ENCODE measurements at regions not wholly inside any gene's neighbourhood (a gene's known extent, or its start where the extent isn't known, plus 50 kb on each side); places are given as distances from the start of the nearest gene placed in this dataset.

GRCh38 chr5:2032432-2032831 is 149.7 kb upstream of the IRX4 start:
- H3K4me3 ChIP-seq = no peak overlapping the region
- intact Hi-C loops (cut with DNase I; ENCODE audit: low total_unique reads) = no loop called here
- no peak for DNase-seq
- H3K9me3 ChIP-seq = no peaks in the 10 kb centered on the region
- TF ChIP-seq, protein P1, sequence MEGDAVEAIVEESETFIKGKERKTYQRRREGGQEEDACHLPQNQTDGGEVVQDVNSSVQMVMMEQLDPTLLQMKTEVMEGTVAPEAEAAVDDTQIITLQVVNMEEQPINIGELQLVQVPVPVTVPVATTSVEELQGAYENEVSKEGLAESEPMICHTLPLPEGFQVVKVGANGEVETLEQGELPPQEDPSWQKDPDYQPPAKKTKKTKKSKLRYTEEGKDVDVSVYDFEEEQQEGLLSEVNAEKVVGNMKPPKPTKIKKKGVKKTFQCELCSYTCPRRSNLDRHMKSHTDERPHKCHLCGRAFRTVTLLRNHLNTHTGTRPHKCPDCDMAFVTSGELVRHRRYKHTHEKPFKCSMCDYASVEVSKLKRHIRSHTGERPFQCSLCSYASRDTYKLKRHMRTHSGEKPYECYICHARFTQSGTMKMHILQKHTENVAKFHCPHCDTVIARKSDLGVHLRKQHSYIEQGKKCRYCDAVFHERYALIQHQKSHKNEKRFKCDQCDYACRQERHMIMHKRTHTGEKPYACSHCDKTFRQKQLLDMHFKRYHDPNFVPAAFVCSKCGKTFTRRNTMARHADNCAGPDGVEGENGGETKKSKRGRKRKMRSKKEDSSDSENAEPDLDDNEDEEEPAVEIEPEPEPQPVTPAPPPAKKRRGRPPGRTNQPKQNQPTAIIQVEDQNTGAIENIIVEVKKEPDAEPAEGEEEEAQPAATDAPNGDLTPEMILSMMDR (IDR thresholded peaks at IDR 0.05) = no peak
- H3K36me3 ChIP-seq = no peaks in the 10 kb centered on the region
- no peak overlapping the region for H3K27ac ChIP-seq
- H3K27me3 ChIP-seq = no peaks in the 10 kb centered on the region
- no peaks in the 10 kb centered on the region for H3K4me1 ChIP-seq

- DNase-seq = no peak
- intact Hi-C loops (cut with DNase I; ENCODE audit: low total_unique reads) = no loop called here
- TF ChIP-seq, protein P1 (IDR thresholded peaks at IDR 0.05) = no peak
These were observed 148.9 kb upstream of the IRX4 start for GRCh38 chr5:2031581-2031980.

DNA sequence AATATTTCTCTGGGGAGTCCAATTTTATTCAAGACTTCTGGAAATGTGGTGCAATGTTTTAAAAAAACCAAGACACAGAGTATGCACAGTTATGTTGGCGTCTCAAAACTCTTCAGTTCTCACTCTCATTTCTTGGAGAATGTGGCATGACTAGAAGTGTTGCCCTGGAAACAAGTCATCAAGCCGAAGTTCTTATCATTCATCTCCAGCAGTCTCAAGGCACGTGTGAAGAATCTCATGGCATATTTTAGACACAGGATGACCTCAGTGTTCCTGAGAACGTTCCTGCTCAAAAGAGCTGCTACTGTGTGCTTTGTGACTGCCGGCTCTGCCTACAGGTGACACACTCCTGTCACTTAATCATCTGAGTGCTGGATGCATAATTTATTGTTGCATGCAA is 147.4 kb upstream of the IRX4 start:
- H3K4me1 ChIP-seq = no peaks in the 10 kb centered on the region
- no peaks in the 10 kb centered on the region for H3K36me3 ChIP-seq
- TF ChIP-seq, protein P1 (IDR thresholded peaks at IDR 0.05) = no peak
- no peak for DNase-seq
- intact Hi-C loops (cut with DNase I; ENCODE audit: low total_unique reads) = no loop called here
- no peaks in the 10 kb centered on the region for H3K9me3 ChIP-seq
- H3K4me3 ChIP-seq = no peak overlapping the region
- H3K27me3 ChIP-seq = no peaks in the 10 kb centered on the region
- no peak overlapping the region for H3K27ac ChIP-seq

More at GRCh38 chr5:2031581-2031980, 148.9 kb upstream of the IRX4 start:
- Histone ChIP-seq H3K4me3 (no peak overlapping the region), H3K36me3 (no peaks in the 10 kb centered on the region), H3K27ac (no peak overlapping the region), H3K9me3 (no peaks in the 10 kb centered on the region), H3K27me3 (no peaks in the 10 kb centered on the region), H3K4me1 (no peaks in the 10 kb centered on the region)

GRCh38 chr5:2029206-2029605 is 146.5 kb upstream of the IRX4 start:
- Histone ChIP-seq H3K27me3 (no peaks in the 10 kb centered on the region), H3K9me3 (no peaks in the 10 kb centered on the region), H3K36me3 (no peaks in the 10 kb centered on the region), H3K27ac (no peak overlapping the region), H3K4me3 (no peak overlapping the region), H3K4me1 (no peaks in the 10 kb centered on the region)
- intact Hi-C loops (cut with DNase I; ENCODE audit: low total_unique reads) = no loop called here
- DNase-seq = no peak
- TF ChIP-seq, protein P1 (IDR thresholded peaks at IDR 0.05) = no peak

DNA sequence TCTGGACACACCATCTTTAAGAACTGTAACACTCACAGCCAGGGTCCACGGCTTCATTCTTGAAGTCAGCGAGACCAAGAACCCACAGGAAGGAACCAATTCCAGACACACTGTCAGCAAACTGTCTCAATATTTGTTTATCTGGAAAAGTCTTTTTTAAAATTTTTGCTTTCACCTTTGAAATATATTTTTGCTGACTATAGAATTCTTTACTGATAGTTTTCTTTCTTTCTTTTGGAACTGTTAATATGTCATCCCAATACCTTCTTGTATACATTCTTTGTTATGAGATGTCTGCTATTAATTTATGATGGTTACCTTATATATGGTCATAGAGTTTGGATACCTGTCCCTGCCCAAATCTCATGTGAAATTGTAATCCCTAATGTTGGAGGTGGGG is 145.1 kb upstream of the IRX4 start:
- intact Hi-C loops (cut with DNase I; ENCODE audit: low total_unique reads) = no loop called here
- H3K9me3 ChIP-seq = no peaks in the 10 kb centered on the region
- H3K4me1 ChIP-seq = no peaks in the 10 kb centered on the region
- no peaks in the 10 kb centered on the region for H3K27me3 ChIP-seq
- TF ChIP-seq, protein P1 (IDR thresholded peaks at IDR 0.05) = no peak
- no peak overlapping the region for H3K27ac ChIP-seq
- H3K36me3 ChIP-seq = no peaks in the 10 kb centered on the region
- no peak overlapping the region for H3K4me3 ChIP-seq
- DNase-seq = no peak

Data from tibial artery (tissue), 4 donors.